Left ventricle myocardium inferior (tissue), 1 donor: ENCODE measurements at regions not wholly inside any gene's neighbourhood (a gene's known extent, or its start where the extent isn't known, plus 50 kb on each side); places are given as distances from the start of the nearest gene placed in this dataset.

Source experiments
- DNase-seq: peaks from one replicate; pipeline ENCODE4 v3.0.0-alpha.2; 2020
- H3K27ac ChIP-seq: fragments of 200-600 bp; replicated peaks from 2 replicates; pipeline ENCODE4 v1.8.0; 2021
- H3K27me3 ChIP-seq: fragments of 200-600 bp; 2 replicates; pipeline ENCODE4 v1.8.0; 2021; ENCODE audit warnings: low read depth
- H3K36me3 ChIP-seq: fragments of 200-600 bp; 2 replicates; pipeline ENCODE4 v1.8.0; 2021
- H3K4me1 ChIP-seq: fragments of 200-600 bp; 2 replicates; pipeline ENCODE4 v1.8.0; 2021
- H3K4me3 ChIP-seq: fragments of 200-600 bp; 2 replicates; pipeline ENCODE4 v1.8.0; 2021; ENCODE audit warnings: mild to moderate bottlenecking, moderate library complexity
- H3K9me3 ChIP-seq: fragments of 200-600 bp; replicated peaks from 2 replicates; pipeline ENCODE4 v1.8.0; 2021
- intact Hi-C: fragments of 100-400 bp; cut with micrococcal nuclease; formaldehyde crosslinking; loops from one replicate; pipeline ENCODE4 v1.11.0; 2022
- TF ChIP-seq, protein P1 (sequence below): fragments of 200-600 bp; IDR thresholded peaks from 2 replicates; pipeline ENCODE4 v1.8.0; 2021; ENCODE audit warnings: antibody characterized with exemption, mild to moderate bottlenecking, borderline replicate concordance
- donor health status: DM: no; HTN: yes; CAD: no; lungs with severe emphysema.

DNA sequence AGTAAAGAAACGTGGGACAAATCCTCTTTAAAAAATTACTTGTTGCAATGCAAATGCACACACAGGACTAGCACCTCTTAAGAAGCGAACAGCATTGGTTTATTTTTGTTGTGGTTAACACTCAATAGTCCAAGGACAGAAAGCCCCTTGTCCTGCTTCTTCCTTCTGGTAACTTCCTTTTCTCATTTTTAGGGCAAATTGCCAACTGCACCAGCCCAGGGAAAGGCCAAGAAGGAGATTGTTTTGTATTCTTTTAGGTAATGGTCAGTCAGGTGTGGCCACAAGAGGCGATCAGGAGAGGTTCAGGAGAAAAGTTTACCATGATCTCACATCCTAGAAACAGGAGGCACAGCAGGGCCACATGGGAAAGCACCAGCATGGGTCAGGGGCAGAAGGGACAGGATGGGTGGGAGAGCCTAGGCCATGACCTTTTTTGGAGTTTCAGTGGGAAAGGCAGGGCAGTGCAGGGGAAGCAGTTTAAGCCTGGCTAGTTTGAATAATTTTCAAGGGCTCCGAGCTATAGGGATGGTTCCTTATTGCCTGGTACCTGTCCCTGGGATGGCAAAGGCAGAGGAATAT is 73.0 kb downstream of the CHRNA1 start:
- Histone ChIP-seq H3K27ac (no peak overlapping the region), H3K36me3 (no peaks in the 10 kb centered on the region), H3K4me1 (no peaks in the 10 kb centered on the region), H3K4me3 (no peak overlapping the region), H3K9me3 (no peaks in the 10 kb centered on the region), H3K27me3 (no peaks in the 10 kb centered on the region)
- DNase-seq = no peak
- intact Hi-C loops = no loop called here
- TF ChIP-seq, protein P1, sequence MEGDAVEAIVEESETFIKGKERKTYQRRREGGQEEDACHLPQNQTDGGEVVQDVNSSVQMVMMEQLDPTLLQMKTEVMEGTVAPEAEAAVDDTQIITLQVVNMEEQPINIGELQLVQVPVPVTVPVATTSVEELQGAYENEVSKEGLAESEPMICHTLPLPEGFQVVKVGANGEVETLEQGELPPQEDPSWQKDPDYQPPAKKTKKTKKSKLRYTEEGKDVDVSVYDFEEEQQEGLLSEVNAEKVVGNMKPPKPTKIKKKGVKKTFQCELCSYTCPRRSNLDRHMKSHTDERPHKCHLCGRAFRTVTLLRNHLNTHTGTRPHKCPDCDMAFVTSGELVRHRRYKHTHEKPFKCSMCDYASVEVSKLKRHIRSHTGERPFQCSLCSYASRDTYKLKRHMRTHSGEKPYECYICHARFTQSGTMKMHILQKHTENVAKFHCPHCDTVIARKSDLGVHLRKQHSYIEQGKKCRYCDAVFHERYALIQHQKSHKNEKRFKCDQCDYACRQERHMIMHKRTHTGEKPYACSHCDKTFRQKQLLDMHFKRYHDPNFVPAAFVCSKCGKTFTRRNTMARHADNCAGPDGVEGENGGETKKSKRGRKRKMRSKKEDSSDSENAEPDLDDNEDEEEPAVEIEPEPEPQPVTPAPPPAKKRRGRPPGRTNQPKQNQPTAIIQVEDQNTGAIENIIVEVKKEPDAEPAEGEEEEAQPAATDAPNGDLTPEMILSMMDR = no peak

DNA sequence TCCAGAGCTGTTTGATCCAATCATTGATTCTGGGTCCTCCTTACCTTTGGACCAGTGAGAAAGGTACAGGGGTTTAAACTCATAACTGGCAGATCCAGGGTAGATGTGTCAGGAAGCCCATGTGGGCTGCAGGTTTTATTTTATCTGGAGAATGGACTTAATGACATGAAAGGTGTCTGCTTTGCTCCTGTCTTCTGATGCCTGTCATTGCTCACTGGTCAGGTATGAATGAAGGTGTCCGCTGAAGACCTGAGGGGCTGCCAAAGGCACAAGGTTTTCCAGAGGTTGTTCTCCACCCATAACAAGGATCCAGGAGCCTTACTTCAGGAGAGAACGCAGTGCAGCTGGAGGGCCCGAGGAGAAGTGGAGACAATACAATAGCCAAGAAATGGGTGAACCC is 74.2 kb downstream of the CHRNA1 start:
- Histone ChIP-seq H3K27me3 (no peaks in the 10 kb centered on the region), H3K4me1 (no peaks in the 10 kb centered on the region), H3K4me3 (no peak overlapping the region), H3K27ac (no peak overlapping the region), H3K36me3 (no peaks in the 10 kb centered on the region), H3K9me3 (no peaks in the 10 kb centered on the region)
- TF ChIP-seq, protein P1 = no peak
- intact Hi-C loops = no loop called here
- no peak for DNase-seq

DNA sequence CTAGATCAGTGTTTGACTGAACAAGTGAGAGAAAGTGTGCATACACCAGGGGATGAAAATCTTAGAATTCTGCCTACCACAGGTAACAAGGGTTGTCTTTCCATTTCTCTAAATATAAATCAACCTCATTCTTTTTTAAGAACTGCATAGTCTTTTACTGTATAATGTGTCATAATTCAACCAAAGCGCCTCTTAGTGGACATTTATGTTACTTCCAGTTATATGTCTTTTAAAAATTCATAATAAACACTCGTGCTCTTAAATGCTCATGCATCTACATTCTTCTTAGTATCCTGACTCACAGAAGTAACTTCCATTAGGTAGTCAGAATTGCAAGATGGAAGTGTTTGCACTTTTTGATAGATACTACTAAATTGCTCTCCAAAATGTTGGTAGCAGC is 76.2 kb downstream of the CHRNA1 start:
- TF ChIP-seq, protein P1 = peak; percentile 56
- Histone ChIP-seq H3K27me3 (no peaks in the 10 kb centered on the region), H3K36me3 (no peaks in the 10 kb centered on the region), H3K4me3 (no peak overlapping the region), H3K27ac (no peak overlapping the region), H3K9me3 (no peaks in the 10 kb centered on the region), H3K4me1 (peaks cover 7% of the 10 kb centered on the region)
- intact Hi-C loops = loop anchor here (10.0 kb wide), 1 partner anchor 223 kb away; no protein-coding TSS in a partner anchor
- no peak for DNase-seq

DNA sequence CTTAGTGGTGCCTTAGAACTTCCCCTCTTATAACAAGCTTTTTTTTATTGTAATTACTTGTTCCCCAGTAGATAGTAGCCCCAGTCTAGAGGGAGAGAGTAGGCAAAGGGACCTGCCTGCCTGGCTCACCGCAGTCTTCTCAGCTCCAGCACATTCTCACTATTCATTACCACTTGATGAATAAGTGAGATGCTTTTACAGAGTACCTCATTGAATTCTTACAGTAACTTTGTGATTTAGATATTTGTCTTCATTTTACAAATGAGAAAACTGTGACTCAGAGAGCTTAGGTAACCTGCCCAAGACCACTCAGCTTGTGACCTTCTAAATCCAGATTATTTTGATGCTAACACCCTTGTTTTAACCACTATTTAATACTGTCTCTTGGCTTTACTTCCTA is 77.8 kb downstream of the CHRNA1 start:
- Histone ChIP-seq H3K27me3 (no peaks in the 10 kb centered on the region), H3K4me1 (peaks cover 22% of the 10 kb centered on the region), H3K36me3 (no peaks in the 10 kb centered on the region), H3K27ac (no peak overlapping the region), H3K4me3 (no peak overlapping the region), H3K9me3 (no peaks in the 10 kb centered on the region)
- DNase-seq = no peak
- TF ChIP-seq, protein P1 = no peak
- intact Hi-C loops = loop anchor here (10.0 kb wide), 1 partner anchor 222 kb away; no protein-coding TSS in a partner anchor

DNA sequence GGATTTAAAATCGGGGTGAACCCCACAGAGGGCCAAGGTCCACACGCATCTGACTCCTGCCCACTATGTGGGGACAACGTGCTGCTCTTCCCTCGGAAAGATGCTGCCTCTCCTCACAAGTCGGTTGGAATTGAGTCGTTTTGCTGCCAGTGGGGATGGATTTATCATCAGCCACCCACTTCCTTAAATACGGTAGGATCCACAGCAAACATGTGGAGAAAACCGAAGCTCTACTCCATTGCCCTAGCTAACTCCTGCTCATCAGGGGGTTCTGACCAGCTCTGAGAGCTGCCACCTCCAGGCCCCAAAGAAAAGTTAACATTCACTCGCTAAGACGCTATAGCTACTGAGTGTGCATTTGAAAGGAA is 80.9 kb downstream of the CHRNA1 start:
- no peaks in the 10 kb centered on the region for H3K9me3 ChIP-seq
- DNase-seq = no peak
- no peaks in the 10 kb centered on the region for H3K27me3 ChIP-seq
- peak overlapping the region; percentile 90 for H3K27ac ChIP-seq
- no peaks in the 10 kb centered on the region for H3K36me3 ChIP-seq
- intact Hi-C loops = loop anchor here (10.0 kb wide), 1 partner anchor 219 kb away; no protein-coding TSS in a partner anchor
- peaks cover 52% of the 10 kb centered on the region for H3K4me1 ChIP-seq
- TF ChIP-seq, protein P1 = no peak
- H3K4me3 ChIP-seq = peak overlapping the region; percentile 86
